ENCODE measurements at regions not wholly inside any gene's neighbourhood (a gene's known extent, or its start where the extent isn't known, plus 50 kb on each side); places are given as distances from the start of the nearest gene placed in this dataset.

DNA sequence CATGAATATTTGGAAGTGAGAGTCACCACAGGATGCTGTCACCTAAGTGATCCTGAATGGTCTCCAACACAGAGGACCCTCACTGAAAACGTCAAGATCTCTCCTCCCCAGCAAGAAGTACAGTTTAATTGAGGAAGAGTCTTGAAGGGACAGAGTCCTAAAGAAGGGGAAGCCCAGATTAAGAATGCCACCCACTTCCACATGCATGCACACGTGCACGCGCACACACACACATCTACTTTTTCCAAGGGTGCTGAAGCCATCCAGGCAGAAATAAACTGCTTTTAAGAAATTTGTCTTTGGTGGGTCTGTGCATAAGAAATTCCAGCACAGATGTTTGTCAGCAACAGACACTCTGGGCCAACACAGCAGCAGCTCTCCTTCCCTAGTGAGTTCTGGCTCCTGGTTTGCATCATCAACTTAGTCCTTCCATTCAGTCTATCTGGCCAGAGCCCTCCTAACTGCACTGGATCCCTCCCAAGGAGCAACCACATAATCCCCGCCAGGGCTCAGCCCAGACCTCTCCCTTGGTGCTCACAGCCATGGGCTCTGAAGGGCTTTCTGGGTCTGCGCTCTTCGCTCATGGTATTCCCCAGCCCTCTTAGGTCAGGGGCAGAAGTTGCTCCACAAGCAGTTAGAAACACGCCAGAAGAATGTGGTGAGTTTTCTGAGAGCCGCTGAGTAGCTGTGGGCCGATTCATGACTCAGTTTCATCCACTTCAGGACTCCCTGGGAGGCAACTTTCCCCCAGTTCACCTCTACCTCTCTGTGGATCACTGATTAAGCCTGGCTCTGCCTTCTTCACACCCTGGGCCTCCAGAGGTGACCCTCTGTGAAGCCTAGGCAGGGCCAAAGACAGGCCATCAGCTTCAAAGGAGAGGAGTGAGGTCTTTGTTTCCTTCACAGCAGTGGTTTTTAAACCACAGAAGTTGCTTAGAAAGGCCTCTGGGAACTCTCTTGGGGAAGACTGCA lies 132.6 kb upstream of the LIPC start:
- no peaks in the 10 kb centered on the region for H3K9me3 ChIP-seq
- DNase-seq (peak in 1 of 6 donors; percentile 7), ATAC-seq (peak in 3 of 4 donors; percentile 22 to 67 (median 63)), FAIRE-seq (no peak)
- no peaks in the 10 kb centered on the region for H3K27me3 ChIP-seq
- TF ChIP-seq, protein P1, sequence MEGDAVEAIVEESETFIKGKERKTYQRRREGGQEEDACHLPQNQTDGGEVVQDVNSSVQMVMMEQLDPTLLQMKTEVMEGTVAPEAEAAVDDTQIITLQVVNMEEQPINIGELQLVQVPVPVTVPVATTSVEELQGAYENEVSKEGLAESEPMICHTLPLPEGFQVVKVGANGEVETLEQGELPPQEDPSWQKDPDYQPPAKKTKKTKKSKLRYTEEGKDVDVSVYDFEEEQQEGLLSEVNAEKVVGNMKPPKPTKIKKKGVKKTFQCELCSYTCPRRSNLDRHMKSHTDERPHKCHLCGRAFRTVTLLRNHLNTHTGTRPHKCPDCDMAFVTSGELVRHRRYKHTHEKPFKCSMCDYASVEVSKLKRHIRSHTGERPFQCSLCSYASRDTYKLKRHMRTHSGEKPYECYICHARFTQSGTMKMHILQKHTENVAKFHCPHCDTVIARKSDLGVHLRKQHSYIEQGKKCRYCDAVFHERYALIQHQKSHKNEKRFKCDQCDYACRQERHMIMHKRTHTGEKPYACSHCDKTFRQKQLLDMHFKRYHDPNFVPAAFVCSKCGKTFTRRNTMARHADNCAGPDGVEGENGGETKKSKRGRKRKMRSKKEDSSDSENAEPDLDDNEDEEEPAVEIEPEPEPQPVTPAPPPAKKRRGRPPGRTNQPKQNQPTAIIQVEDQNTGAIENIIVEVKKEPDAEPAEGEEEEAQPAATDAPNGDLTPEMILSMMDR (IDR thresholded peaks at IDR 0.05): no peak
- WGBS, 2 donors: 78 to 79% methylated on average over 10 of the region's 10 CpGs
- no peaks in the 10 kb centered on the region for H3K4me1 ChIP-seq
- H3K4me3 ChIP-seq: no peak overlapping the region
- intact Hi-C loops (cut with DNase I): no loop called here
- H3K27ac ChIP-seq: no peak overlapping the region
- H3K36me3 ChIP-seq: no peaks in the 10 kb centered on the region

DNA sequence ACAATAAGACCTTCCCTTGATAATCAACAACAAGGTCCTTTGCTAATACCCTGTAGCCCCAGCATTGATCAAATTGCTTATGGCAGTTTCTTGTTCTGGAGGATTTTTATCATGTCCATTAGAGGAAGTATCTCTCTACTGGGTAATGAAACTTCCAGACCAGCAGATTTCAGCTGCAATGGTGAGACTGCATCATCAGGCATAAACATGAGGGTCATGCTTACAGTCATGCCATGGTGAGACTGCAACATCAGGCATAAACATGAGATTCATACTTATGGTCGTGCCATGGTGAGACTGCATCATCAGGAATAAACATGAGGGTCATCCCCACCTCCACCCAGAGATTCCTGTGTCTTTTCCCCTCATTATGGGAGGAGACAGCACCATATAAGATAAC lies 129.0 kb upstream of the LIPC start:
- Histone ChIP-seq H3K9me3 (no peaks in the 10 kb centered on the region), H3K4me3 (no peak overlapping the region), H3K27ac (no peak overlapping the region), H3K4me1 (no peaks in the 10 kb centered on the region), H3K36me3 (no peaks in the 10 kb centered on the region), H3K27me3 (no peaks in the 10 kb centered on the region)
- TF ChIP-seq, protein P1 (IDR thresholded peaks at IDR 0.05): no peak
- FAIRE-seq (no peak), DNase-seq (no peak), ATAC-seq (peak in 2 of 4 donors; percentile 48 to 54)
- WGBS, 2 donors: 61 to 66% methylated on average over 1 of the region's 1 CpG
- intact Hi-C loops (cut with DNase I): loop anchor here in 1 of 3 donors (10.0 kb wide), 1 partner anchor 122 kb away; no protein-coding TSS in a partner anchor

DNA sequence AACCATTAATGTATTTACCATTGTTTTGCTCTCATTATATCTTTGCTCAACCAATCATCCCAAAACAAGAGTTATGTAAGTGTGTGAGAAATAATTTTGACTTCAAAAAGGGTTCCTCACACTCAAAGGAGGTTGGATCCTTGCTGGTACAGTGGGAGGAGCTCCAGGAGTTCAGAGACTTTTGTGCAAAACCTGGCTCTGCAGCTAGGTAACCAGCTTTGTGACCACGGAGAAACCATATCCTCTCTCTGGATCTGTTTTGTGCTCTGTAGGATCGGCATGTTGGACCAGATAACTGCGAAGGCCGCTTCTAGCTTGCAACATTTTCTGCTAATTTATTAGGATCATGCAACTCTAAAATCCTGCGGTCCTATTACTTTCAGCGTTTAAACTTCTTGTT lies 128.6 kb upstream of the LIPC start:
- WGBS, 2 donors: 86 to 89% methylated on average over 6 of the region's 6 CpGs
- Histone ChIP-seq H3K27me3 (no peaks in the 10 kb centered on the region), H3K4me3 (no peak overlapping the region), H3K36me3 (no peaks in the 10 kb centered on the region), H3K9me3 (no peaks in the 10 kb centered on the region), H3K27ac (no peak overlapping the region), H3K4me1 (no peaks in the 10 kb centered on the region)
- DNase-seq (no peak), ATAC-seq (no peak), FAIRE-seq (no peak)
- TF ChIP-seq, protein P1 (IDR thresholded peaks at IDR 0.05): no peak
- intact Hi-C loops (cut with DNase I): loop anchor here in 1 of 3 donors (10.0 kb wide), 1 partner anchor 122 kb away; no protein-coding TSS in a partner anchor

DNA sequence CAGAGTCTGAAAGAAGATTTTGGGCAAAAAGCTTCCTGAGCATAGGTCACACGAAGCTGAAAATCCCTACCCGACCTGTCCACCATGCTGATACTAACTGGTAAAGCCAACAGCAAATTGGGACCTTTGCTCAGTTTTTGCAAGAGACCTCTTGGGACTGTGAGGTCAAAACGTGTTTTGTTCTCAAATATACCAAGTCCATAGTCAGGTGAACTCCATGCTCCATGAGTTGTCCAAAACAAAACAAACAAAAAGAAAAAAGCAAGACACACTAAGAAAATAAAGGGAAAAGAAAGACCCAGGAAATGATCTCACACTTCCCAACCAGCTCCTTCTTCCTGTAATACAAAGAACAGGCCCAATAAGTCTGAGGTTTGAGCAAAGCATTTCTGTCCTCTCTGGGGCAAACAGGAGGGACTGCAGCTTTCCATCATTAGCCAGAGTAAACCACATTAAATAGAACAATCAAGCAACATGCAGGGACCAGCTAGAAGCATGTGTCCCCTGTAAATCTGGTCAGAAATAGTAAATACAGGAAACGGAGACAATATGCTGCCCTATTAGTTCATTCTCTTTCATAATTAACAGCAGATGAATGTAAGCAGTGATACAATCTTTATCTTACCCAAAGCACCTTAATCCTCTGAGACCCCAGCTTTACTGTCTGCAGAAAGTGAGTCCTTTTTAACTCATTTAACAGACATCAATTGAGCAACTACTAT lies 125.0 kb upstream of the LIPC start:
- Histone ChIP-seq H3K9me3 (no peaks in the 10 kb centered on the region), H3K27me3 (no peaks in the 10 kb centered on the region), H3K4me1 (no peaks in the 10 kb centered on the region), H3K36me3 (no peaks in the 10 kb centered on the region), H3K27ac (no peak overlapping the region), H3K4me3 (no peak overlapping the region)
- no peak for ATAC-seq
- TF ChIP-seq, protein P1 (IDR thresholded peaks at IDR 0.05): no peak
- WGBS, 2 donors: 69 to 81% methylated on average over 4 of the region's 4 CpGs
- no peak for DNase-seq
- FAIRE-seq: no peak
- intact Hi-C loops (cut with DNase I): loop anchor here in 1 of 3 donors (10.0 kb wide), 1 partner anchor 118 kb away; no protein-coding TSS in a partner anchor
